Glomerular visceral epithelial cell (primary cell): ENCODE measurements at regions not wholly inside any gene's neighbourhood (a gene's known extent, or its start where the extent isn't known, plus 50 kb on each side); places are given as distances from the start of the nearest gene placed in this dataset.

Source experiments
- DNase-seq: peaks from one replicate; pipeline ENCODE4 v3.0.0-alpha.2; 2016; ENCODE audit errors: extremely low spot score

- DNase-seq: no peak
Measured at GRCh38 chr6:157772820-157773219, 50.2 kb upstream of the SNX9 start.
